ENCODE measurements at regions not wholly inside any gene's neighbourhood (a gene's known extent, or its start where the extent isn't known, plus 50 kb on each side); places are given as distances from the start of the nearest gene placed in this dataset.

GRCh38 chr2:114252713-114253112, 189.7 kb upstream of the DPP10 start:
- no peak for DNase-seq
- no peaks in the 10 kb centered on the region for H3F3A ChIP-seq (ENCODE audit: insufficient read depth, low read length)
- no peak overlapping the region for H3K9ac ChIP-seq (ENCODE audit: low read length)
- no peaks in the 10 kb centered on the region for H3K27me3 ChIP-seq (replicated peaks; ENCODE audit: insufficient read depth, low read length)
- H3K4me3 ChIP-seq (ENCODE audit: low read length): no peak overlapping the region
- H3K79me2 ChIP-seq (ENCODE audit: low read length): no peaks in the 10 kb centered on the region
- H3K9me2 ChIP-seq (replicated peaks; ENCODE audit: insufficient read depth, low read length): no peaks in the 10 kb centered on the region
- H2AFZ ChIP-seq (ENCODE audit: low read length): no peak overlapping the region
- H3K4me1 ChIP-seq (ENCODE audit: low read length): no peaks in the 10 kb centered on the region
- H3K27ac ChIP-seq (ENCODE audit: low read length): no peak overlapping the region
- no peak for TF ChIP-seq EZH2phosphoT487 (IDR thresholded peaks at IDR 0.05; ENCODE audit: low read length)
- TF ChIP-seq EZH2 (optimal IDR thresholded peaks at IDR 0.05; ENCODE audit: low read depth, low read length): no peak
- TF ChIP-seq CTCF (IDR thresholded peaks at IDR 0.05; ENCODE audit: low read length): no peak
- H3K4me2 ChIP-seq (ENCODE audit: low read depth, low read length): no peak overlapping the region
- H4K20me1 ChIP-seq (ENCODE audit: insufficient read depth, low read length): no peaks in the 10 kb centered on the region
- H3K9me3 ChIP-seq (replicated peaks; ENCODE audit: insufficient read depth, low read length): no peaks in the 10 kb centered on the region
- H3K36me3 ChIP-seq (replicated peaks; ENCODE audit: insufficient read depth, low read length): no peaks in the 10 kb centered on the region

GRCh38 chr2:114254875-114255274, 187.6 kb upstream of the DPP10 start:
- Histone ChIP-seq H3K4me1 (ENCODE audit: low read length) (no peaks in the 10 kb centered on the region), H3K36me3 (replicated peaks; ENCODE audit: insufficient read depth, low read length) (no peaks in the 10 kb centered on the region), H3K4me2 (ENCODE audit: low read depth, low read length) (no peak overlapping the region), H3K9me3 (replicated peaks; ENCODE audit: insufficient read depth, low read length) (no peaks in the 10 kb centered on the region), H2AFZ (ENCODE audit: low read length) (no peak overlapping the region), H3K9ac (ENCODE audit: low read length) (no peak overlapping the region), H4K20me1 (ENCODE audit: insufficient read depth, low read length) (no peaks in the 10 kb centered on the region), H3F3A (ENCODE audit: insufficient read depth, low read length) (no peaks in the 10 kb centered on the region), H3K27ac (ENCODE audit: low read length) (no peak overlapping the region), H3K79me2 (ENCODE audit: low read length) (no peaks in the 10 kb centered on the region), H3K4me3 (ENCODE audit: low read length) (no peak overlapping the region), H3K27me3 (replicated peaks; ENCODE audit: insufficient read depth, low read length) (no peaks in the 10 kb centered on the region), H3K9me2 (replicated peaks; ENCODE audit: insufficient read depth, low read length) (no peaks in the 10 kb centered on the region)
- no peak for TF ChIP-seq EZH2phosphoT487 (IDR thresholded peaks at IDR 0.05; ENCODE audit: low read length)
- no peak for TF ChIP-seq CTCF (IDR thresholded peaks at IDR 0.05; ENCODE audit: low read length)
- no peak for TF ChIP-seq EZH2 (optimal IDR thresholded peaks at IDR 0.05; ENCODE audit: low read depth, low read length)
- DNase-seq: no peak

- H3K9me3 ChIP-seq (replicated peaks; ENCODE audit: insufficient read depth, low read length): no peaks in the 10 kb centered on the region
- H4K20me1 ChIP-seq (ENCODE audit: insufficient read depth, low read length): no peaks in the 10 kb centered on the region
- no peaks in the 10 kb centered on the region for H3K79me2 ChIP-seq (ENCODE audit: low read length)
- no peaks in the 10 kb centered on the region for H3K36me3 ChIP-seq (replicated peaks; ENCODE audit: insufficient read depth, low read length)
- no peak for TF ChIP-seq CTCF (IDR thresholded peaks at IDR 0.05; ENCODE audit: low read length)
- TF ChIP-seq EZH2 (optimal IDR thresholded peaks at IDR 0.05; ENCODE audit: low read depth, low read length): no peak
- TF ChIP-seq EZH2phosphoT487 (IDR thresholded peaks at IDR 0.05; ENCODE audit: low read length): no peak
- no peaks in the 10 kb centered on the region for H3K9me2 ChIP-seq (replicated peaks; ENCODE audit: insufficient read depth, low read length)
- no peak overlapping the region for H3K4me3 ChIP-seq (ENCODE audit: low read length)
- no peak overlapping the region for H3K9ac ChIP-seq (ENCODE audit: low read length)
- no peak overlapping the region for H3K27ac ChIP-seq (ENCODE audit: low read length)
- DNase-seq: no peak
- H3F3A ChIP-seq (ENCODE audit: insufficient read depth, low read length): no peaks in the 10 kb centered on the region
- no peaks in the 10 kb centered on the region for H3K27me3 ChIP-seq (replicated peaks; ENCODE audit: insufficient read depth, low read length)
- no peak overlapping the region for H3K4me2 ChIP-seq (ENCODE audit: low read depth, low read length)
- H3K4me1 ChIP-seq (ENCODE audit: low read length): no peaks in the 10 kb centered on the region
- H2AFZ ChIP-seq (ENCODE audit: low read length): no peak overlapping the region
These were observed 183.1 kb upstream of the DPP10 start for GRCh38 chr2:114259389-114259788.
